ENCODE measurements at regions not wholly inside any gene's neighbourhood (a gene's known extent, or its start where the extent isn't known, plus 50 kb on each side); places are given as distances from the start of the nearest gene placed in this dataset.

DNA sequence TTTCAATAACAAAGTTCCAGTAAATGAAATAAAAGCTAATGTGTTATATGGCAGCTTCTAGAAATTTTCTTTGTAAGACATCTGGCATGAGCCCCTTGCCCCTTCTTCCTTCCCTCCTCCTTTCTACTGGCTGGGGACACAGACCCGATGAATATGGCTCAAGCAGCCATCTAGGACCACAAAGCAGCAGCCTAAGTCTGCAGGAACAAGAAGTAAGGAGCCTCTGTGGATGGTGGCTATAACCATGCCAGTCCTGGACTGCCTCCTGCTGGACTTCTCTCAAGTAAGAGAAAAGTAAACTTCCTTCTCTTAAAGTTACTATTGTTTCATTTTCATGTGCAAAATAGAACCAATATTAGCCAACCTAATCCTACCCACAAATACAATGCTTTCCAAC lies 114.9 kb upstream of the DST start:
- H4K20me1 ChIP-seq (ENCODE audit: insufficient read depth), result no peaks in the 10 kb centered on the region
- intact Hi-C loops (cut with micrococcal nuclease), result loop anchor here (1.0 to 5.0 kb wide), 5 partner anchors 49 to 400 kb away; no protein-coding TSS in a partner anchor
- peaks cover 79 to 80% of the 10 kb centered on the region in 2 experiments for H3K4me1 ChIP-seq (ENCODE audit: control insufficient read depth in 1 of 2, insufficient read depth in 2 of 2, low read length in 2 of 2)
- no peak overlapping the region for H2AFZ ChIP-seq (ENCODE audit: low read depth, low read length, poor library complexity, severe bottlenecking)
- TF ChIP-seq RAD21 (IDR thresholded peaks at IDR 0.05; ENCODE audit: low read depth) (peak; percentile 83), EZH2phosphoT487 (IDR thresholded peaks at IDR 0.05; ENCODE audit: borderline replicate concordance) (no peak), ELF1 (IDR thresholded peaks at IDR 0.05; ENCODE audit: borderline replicate concordance, low read depth) (no peak), POLR2AphosphoS5 (IDR thresholded peaks at IDR 0.05; ENCODE audit: low read depth, low read length) (no peak), SRF (IDR thresholded peaks at IDR 0.05; ENCODE audit: low read depth) (no peak), CEBPB (IDR thresholded peaks at IDR 0.05; ENCODE audit: low read depth) (no peak), EGR1 (IDR thresholded peaks at IDR 0.05; ENCODE audit: low read depth) (no peak)
- TF ChIP-seq, protein P1, sequence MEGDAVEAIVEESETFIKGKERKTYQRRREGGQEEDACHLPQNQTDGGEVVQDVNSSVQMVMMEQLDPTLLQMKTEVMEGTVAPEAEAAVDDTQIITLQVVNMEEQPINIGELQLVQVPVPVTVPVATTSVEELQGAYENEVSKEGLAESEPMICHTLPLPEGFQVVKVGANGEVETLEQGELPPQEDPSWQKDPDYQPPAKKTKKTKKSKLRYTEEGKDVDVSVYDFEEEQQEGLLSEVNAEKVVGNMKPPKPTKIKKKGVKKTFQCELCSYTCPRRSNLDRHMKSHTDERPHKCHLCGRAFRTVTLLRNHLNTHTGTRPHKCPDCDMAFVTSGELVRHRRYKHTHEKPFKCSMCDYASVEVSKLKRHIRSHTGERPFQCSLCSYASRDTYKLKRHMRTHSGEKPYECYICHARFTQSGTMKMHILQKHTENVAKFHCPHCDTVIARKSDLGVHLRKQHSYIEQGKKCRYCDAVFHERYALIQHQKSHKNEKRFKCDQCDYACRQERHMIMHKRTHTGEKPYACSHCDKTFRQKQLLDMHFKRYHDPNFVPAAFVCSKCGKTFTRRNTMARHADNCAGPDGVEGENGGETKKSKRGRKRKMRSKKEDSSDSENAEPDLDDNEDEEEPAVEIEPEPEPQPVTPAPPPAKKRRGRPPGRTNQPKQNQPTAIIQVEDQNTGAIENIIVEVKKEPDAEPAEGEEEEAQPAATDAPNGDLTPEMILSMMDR (IDR thresholded peaks at IDR 0.05 in 2 of 3, conservative IDR thresholded peaks at IDR 0.05 in 1 of 3; ENCODE audit: borderline replicate concordance in 1 of 3, insufficient read depth in 1 of 3, low read depth in 2 of 3, low read length in 2 of 3), result peak; percentile 57 to 79 (median 61)
- no peak overlapping the region for H3K4me3 ChIP-seq (replicated peaks in 1 of 2; ENCODE audit: low read depth in 1 of 2, low read length in 2 of 2)
- peaks cover 0 to 5% of the 10 kb centered on the region in 2 experiments; a peak in 1 of 4 replicates for H3K36me3 ChIP-seq (ENCODE audit: control insufficient read depth in 1 of 2, insufficient read depth in 2 of 2, low read length in 2 of 2)
- CTCF ChIA-PET, result interaction anchor here (0.8 to 4.2 kb wide), 7 partner anchors 9 to 120 kb away, joined by 3 to 29 read pairs (median 4); no protein-coding TSS in a partner anchor
- peak; percentile 63 for ATAC-seq
- peak overlapping the region; percentile 36; the same call in 1 of the 2 replicates for H3K9ac ChIP-seq (ENCODE audit: low read length)
- RAD21 ChIA-PET (ENCODE audit: low non-redundant PET in 1 of 2, low total read pairs in 2 of 2, uncharacterized antibody in 2 of 2, unreplicated experiment in 2 of 2), result interaction anchor here (1.2 to 1.4 kb wide), 2 partner anchors 44 to 49 kb away, joined by 3 to 6 read pairs; no protein-coding TSS in a partner anchor
- no TSS peak for BruUV-seq (replicated peaks)
- peak overlapping the region; percentile 97 for H3K27ac ChIP-seq (ENCODE audit: low read depth, low read length)
- no peaks in the 10 kb centered on the region for H3K9me3 ChIP-seq (ENCODE audit: control insufficient read depth in 1 of 2, insufficient read depth in 1 of 2, low read depth in 1 of 2, low read length in 2 of 2)
- H3K4me2 ChIP-seq (ENCODE audit: low read length), result peak overlapping the region; percentile 57
- H3K9me2 ChIP-seq (ENCODE audit: insufficient read depth), result no peaks in the 10 kb centered on the region
- no peaks in the 10 kb centered on the region for H3K27me3 ChIP-seq (ENCODE audit: insufficient read depth, low read length)
- H3K79me2 ChIP-seq (ENCODE audit: insufficient read depth, low read length), result peaks cover 95% of the 10 kb centered on the region
- POLR2A ChIA-PET, result no interaction called here
- no peak for DNase-seq (ENCODE audit: low read depth, low spot score)
